Heart left ventricle (tissue), 13 donors: ENCODE measurements at regions not wholly inside any gene's neighbourhood (a gene's known extent, or its start where the extent isn't known, plus 50 kb on each side); places are given as distances from the start of the nearest gene placed in this dataset.

Source experiments
- CTCF ChIP-seq, 12 donors: fragments of 200-600 bp; sonication (generic) in 4 of 12; IDR thresholded peaks; one replicate each; pipeline versions ENCODE4 v1.5.0 to v1.8.0; 2018 to 2022; ENCODE audit warnings: antibody characterized with exemption in 12 of 12, mild to moderate bottlenecking in 5 of 12
- POLR2A ChIP-seq, 2 donors: fragments of 450-650 bp; IDR thresholded peaks; one replicate each; pipeline ENCODE4 v1.6.1; 2017; ENCODE audit warnings: antibody characterized with exemption in 2 of 2, mild to moderate bottlenecking in 2 of 2, moderate library complexity in 2 of 2
- donor health status: ischemic (EF 13 %, LVEDD 7.1; RV severe dilation, severe dysfunction).
- donor health status: DM: no; HTN: yes; CAD: no.
- donor health status: DM: no; HTN: no; CAD: no.
- donor health status: ischemic (EF 25% LVEDD 6.9; RV normal size, moderate dysfunction).
- donor health status: ischemic (EF 25% LVEDD 5.7; RV mildly dilated, moderate dysfunction).
- donor health status: ischemic (EF 35%, LVEDD 5.7; RV mildly dilated, moderate dysfunction).
- donor health status: nonischemic (EF 11% LVEDD 7.7; RV severe dilation, severe dysfunction).
- donor health status: DM: yes; HTN: yes; CAD: no.
- donor health status: PGD.
- donor health status: ischemic (EF 29% LVEDD 5.4; RV normal size, mild dysfunction).
- donor health status: nonischemic (EF 23%, LVEDD 6.1; RV moderate dilation, normal function).

DNA sequence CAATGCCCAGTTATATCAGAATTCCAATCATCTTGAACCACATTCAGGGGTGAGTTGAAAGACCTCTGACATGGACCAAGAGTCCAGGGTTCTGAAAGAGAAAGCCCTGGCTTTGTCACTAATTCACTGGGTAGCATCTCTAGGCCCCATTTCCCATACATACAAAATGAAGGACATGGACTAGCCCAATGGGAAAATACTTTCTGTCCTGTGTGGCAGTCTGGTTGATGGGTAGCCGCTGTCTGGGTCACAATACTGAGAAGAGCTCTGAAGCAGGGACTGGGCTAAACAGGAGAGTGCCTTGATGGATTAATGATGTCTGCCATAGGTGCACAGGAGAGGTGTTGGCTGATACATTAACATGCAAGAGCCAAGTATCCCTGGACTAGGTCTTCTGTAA lies 214.3 kb downstream of the RAB11FIP4 start:
- TF ChIP-seq CTCF (IDR thresholded peaks at IDR 0.05): no peak
- TF ChIP-seq POLR2A (IDR thresholded peaks at IDR 0.05): no peak
